AG20443 (cell line): ENCODE measurements at regions not wholly inside any gene's neighbourhood (a gene's known extent, or its start where the extent isn't known, plus 50 kb on each side); places are given as distances from the start of the nearest gene placed in this dataset.
"Not testable (repeated sequence)": the region's sequence is repeated elsewhere in the genome, so short reads cannot be mapped to it uniquely, and the experiment has no call there.

Experiments
- DNase-seq: peaks from one replicate; pipeline ENCODE4 v3.0.0; 2012; ENCODE audit warnings: low spot score, mixed read lengths

GRCh38 chr11:34754171-34754823, 133.4 kb downstream of the EHF start:
- DNase-seq, result no peak

- DNase-seq, result no peak
These were observed 130.0 kb downstream of the EHF start for GRCh38 chr11:34750692-34751405.

- peak; percentile 76 for DNase-seq
These were observed 129.1 kb downstream of the EHF start for GRCh38 chr11:34749666-34750659.

- DNase-seq, result no peak
These were observed 127.1 kb downstream of the EHF start for GRCh38 chr11:34748036-34748435.

- DNase-seq, result no peak
These were observed 126.4 kb downstream of the EHF start for GRCh38 chr11:34747251-34747650.

- DNase-seq, result no peak
These were observed 124.3 kb downstream of the EHF start for GRCh38 chr11:34745195-34745594.

- DNase-seq, result no peak
These were observed 123.6 kb downstream of the EHF start for GRCh38 chr11:34744511-34744910.

GRCh38 chr11:34738237-34738636, 117.3 kb downstream of the EHF start:
- no peak for DNase-seq

GRCh38 chr11:34732831-34733230, 111.9 kb downstream of the EHF start:
- DNase-seq, result no peak

GRCh38 chr11:34731603-34732002, 110.7 kb downstream of the EHF start:
- DNase-seq, result no peak

- no peak for DNase-seq
These were observed 109.8 kb downstream of the EHF start for GRCh38 chr11:34730544-34731295.

- DNase-seq, result no peak
These were observed 107.7 kb downstream of the EHF start for GRCh38 chr11:34728609-34729008.

- no peak for DNase-seq
These were observed 106.4 kb downstream of the EHF start for GRCh38 chr11:34727228-34727737.

GRCh38 chr11:34724973-34725372, 104.1 kb downstream of the EHF start:
- DNase-seq, result no peak

- no peak for DNase-seq
These were observed 100.8 kb downstream of the EHF start for GRCh38 chr11:34721646-34722045.

GRCh38 chr11:34719303-34719848, 98.5 kb downstream of the EHF start:
- DNase-seq, result no peak

- not testable (repeated sequence) for DNase-seq
These were observed 92.7 kb downstream of the EHF start for GRCh38 chr11:34713631-34714030.
